Right renal pelvis (tissue), 4 donors: ENCODE measurements at regions not wholly inside any gene's neighbourhood (a gene's known extent, or its start where the extent isn't known, plus 50 kb on each side); places are given as distances from the start of the nearest gene placed in this dataset.

Experiments used
- DNase-seq, 4 donors: peaks; one replicate each; pipeline ENCODE4 v3.0.0-alpha.2; 2013; ENCODE audit warnings: low read depth in 4 of 4, low spot score in 3 of 4, missing footprints in 1 of 4

DNA sequence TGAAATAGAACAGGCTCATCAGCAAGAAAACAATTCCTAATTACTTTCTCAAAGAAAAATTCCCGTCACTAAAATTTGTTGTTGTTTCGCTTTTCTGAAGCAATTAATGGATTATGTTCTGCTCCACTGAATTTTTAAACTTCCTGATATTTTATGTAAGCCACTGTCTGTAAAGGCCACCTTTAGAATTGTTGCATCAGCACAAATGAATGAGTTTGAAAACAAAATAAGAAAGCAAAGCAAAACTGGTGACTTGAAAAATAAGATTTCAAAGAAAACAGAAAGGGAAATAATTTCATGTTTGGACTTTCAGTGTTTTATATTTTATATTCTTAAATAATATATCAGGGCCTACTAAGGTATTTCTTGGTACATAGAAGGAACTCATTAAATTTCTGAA is 636.3 kb upstream of the TYRP1 start:
- no peak for DNase-seq

GRCh38 chr9:12060067-12060466 is 633.1 kb upstream of the TYRP1 start:
- DNase-seq: no peak

GRCh38 chr9:12060811-12061210 is 632.4 kb upstream of the TYRP1 start:
- no peak for DNase-seq

GRCh38 chr9:12065050-12065449 is 628.1 kb upstream of the TYRP1 start:
- no peak for DNase-seq

DNA sequence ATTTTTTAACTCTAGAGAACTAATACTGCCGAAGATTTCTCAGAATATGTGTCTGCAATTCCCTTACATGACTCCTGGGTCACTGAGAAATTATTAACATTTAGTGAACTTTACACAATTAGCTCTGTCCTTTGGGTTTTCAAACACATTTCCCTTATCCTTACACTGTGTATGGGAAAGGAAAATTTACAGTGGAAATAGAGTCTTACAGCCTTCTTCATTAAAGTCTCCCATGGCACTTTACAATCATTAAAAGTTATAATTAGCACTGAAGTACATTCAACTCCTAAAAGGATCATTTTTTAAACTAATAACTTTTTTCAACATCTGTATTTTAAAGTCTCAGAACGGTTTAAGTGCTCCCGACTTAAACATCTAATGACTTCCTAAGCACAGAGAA is 627.5 kb upstream of the TYRP1 start:
- DNase-seq: no peak

DNA sequence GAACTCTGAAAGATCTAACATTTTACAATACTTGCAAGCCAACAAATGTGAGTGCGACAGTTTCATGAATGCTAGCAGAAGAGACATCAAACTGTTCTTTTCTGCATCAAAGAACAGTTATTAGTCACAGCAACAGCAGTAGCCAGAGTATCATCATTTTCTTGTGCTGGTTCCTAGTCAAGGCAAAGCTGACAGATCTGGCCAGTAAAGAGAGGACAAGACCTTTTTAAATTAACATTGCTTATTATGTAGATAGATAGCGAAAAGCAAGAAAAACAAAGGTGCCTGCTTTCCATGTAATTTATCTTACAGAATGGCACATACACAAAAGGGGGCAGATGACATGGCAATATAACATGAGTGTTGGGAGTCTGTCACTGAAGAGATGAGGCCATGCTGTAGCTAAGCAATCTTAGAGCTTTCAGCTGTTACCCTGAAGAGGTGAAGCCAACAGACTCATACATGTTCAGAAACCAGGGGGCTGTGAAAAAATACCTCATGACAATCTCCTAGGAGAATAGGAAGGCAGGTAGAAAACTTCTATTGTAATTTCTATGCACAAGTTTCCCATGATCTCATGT is 626.6 kb upstream of the TYRP1 start:
- no peak for DNase-seq

- DNase-seq: no peak
Observed at GRCh38 chr9:12069366-12069765, 623.8 kb upstream of the TYRP1 start.

- DNase-seq: no peak
Observed at GRCh38 chr9:12085399-12085798, 607.8 kb upstream of the TYRP1 start.

DNA sequence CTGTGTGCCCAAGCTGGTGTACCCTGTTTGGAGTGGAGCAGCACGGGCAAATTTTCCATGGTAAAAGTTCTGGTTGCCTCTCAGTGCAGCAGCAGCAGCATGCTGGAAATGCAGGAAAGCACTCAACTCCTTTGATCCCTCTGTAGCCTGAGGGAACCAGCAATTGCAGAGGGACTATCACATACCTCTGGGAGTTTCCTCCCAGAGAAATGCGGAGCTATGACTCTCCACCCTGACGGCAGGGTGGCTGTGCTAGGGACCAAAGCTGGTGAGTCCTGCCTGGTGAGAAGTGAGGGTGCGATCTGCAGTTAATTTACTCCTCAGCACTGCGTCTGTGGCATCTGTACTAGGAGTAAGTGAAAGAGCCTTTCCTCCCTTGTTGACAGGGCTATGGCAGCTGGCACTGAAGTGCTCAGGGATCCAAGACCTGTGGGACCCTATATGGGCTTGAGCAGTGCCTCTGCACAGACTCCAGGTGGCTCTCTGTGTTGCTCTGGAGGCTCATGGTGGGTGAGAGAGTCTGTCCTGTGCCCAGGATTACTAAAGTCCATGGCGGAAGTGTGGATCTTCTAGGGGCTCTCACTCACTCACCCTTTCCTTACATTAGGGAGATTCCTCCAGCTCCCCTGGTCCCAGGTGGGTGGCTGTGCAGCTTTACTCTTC is 601.2 kb upstream of the TYRP1 start:
- no peak for DNase-seq

DNA sequence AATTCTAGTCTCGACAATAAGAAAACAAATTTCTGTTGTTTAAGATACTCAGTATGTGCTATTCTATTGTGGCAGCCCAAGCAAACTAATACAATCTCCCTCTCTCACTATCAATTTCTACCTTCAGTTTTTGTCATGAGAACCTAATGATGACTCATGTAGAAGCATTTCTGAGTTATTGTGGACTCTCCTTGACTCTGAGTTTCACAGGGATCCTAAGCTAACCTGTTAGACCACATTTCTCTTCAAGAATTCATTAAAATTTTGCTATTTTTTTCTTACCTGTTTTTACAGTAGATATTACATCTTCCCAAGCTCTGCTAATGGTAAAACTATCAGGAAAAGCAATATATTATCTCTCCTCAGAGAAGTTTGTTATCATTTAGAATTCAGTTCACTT is 599.1 kb upstream of the TYRP1 start:
- DNase-seq: no peak

- DNase-seq: peak in 1 of 4 donors; percentile 12
Observed at GRCh38 chr9:12095931-12096330, 597.3 kb upstream of the TYRP1 start.

- DNase-seq: no peak
Observed at GRCh38 chr9:12133416-12133815, 559.8 kb upstream of the TYRP1 start.

- no peak for DNase-seq
Observed at GRCh38 chr9:12141422-12141821, 551.8 kb upstream of the TYRP1 start.

- DNase-seq: no peak
Observed at GRCh38 chr9:12155401-12156134, 537.6 kb upstream of the TYRP1 start.

DNA sequence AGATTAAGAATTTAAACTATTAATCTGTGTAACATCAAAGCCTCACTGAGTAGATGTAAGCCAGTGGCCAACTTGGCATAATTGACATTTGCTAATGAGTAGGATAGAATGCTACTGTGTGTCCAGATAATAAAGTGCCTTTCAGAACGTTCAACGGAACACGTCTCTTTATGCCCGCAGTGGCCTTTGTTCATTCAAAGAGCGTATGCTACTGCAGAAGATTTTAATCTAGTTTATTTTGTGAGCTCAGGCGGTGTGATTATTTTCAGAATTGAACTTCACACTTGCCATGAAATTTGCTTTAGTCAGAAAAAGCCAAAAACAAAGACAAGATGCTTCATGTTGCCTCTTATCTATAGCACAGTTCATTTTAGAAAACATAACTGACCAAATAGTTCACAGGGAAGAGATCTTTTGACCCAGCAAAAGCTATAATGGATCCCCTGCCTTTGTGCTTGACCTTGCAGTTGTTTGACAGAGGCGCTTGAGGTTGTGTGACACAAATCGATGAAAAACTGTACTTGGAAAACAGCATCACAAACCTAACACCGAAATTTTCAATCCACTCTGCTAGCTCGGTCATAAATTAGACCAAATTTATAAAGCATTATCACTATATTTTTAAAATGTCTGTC is 530.9 kb upstream of the TYRP1 start:
- DNase-seq: no peak

- DNase-seq: no peak
Observed at GRCh38 chr9:12163723-12164458, 529.3 kb upstream of the TYRP1 start.

DNA sequence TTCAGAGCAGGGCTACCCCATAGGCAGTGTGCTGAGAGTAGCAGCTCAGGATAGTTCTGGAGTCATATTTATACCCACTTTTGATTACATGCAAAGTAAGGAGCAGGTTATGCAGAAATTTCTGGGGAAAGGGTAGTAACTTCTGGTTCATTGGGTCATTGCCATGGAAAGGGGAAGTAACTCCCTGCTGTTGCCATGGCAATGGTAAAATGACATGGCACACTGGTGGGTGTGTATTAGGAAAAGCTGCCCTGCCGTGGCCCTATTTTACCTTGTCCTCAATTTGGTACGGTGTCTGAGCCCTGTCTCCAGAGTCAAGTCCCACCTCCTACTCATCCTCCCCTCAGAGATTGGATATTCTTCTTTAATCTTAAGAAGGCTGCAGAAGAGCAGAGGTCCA is 526.7 kb upstream of the TYRP1 start:
- no peak for DNase-seq

GRCh38 chr9:12170456-12170855 is 522.7 kb upstream of the TYRP1 start:
- DNase-seq: no peak

GRCh38 chr9:12178634-12179033 is 514.6 kb upstream of the TYRP1 start:
- no peak for DNase-seq

DNA sequence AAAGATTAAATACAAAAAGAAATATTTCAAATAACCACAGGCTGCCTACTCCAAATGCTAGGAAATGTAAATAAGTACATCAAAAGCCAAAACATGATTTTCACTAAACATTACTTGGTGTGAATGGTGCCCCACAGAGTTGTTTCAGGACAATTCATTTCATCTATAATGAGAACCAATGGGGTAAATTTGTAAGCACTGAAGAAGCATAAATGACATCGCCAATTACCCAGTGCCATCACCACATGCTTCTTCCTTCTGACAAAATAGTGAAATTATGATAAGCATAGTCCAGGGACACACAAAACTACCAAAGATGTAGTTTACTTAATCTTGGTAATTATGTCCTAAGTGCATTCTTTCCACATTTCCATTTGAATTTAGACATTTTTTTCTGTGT is 510.4 kb upstream of the TYRP1 start:
- no peak for DNase-seq

DNA sequence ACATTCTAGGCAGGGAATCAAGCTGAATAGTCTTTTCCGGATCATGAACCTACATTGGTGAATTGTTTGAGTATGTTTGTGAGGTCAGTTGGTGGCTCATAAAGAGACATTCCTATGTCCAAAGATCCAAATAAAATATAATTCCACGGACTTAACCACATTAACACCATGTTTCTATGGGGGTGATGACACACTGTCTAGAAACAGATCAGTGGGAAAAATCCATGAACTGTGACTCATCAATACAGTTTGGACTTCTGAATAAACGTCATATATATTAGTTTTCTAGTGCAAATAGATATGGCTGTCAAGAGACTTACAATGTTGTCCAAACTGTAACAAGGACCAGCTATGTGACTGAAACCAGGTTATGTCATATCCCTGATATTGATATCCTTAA is 509.9 kb upstream of the TYRP1 start:
- DNase-seq: no peak
